Large intestine (tissue), 3 donors: ENCODE measurements at regions not wholly inside any gene's neighbourhood (a gene's known extent, or its start where the extent isn't known, plus 50 kb on each side); places are given as distances from the start of the nearest gene placed in this dataset.

Experiments used
- DNase-seq, 2 donors: peaks; one replicate each; pipeline versions ENCODE4 v3.0.0 to v3.0.0-alpha.2; 2013
- H3K27ac ChIP-seq: one replicate; pipeline ENCODE4 v1.5.1; 2013; ENCODE audit warnings: low read length
- H3K27me3 ChIP-seq: 2 replicates; pipeline ENCODE4 v1.6.1; 2013; ENCODE audit warnings: low read length; ENCODE audit not compliant: control insufficient read depth, insufficient read depth
- H3K36me3 ChIP-seq: 2 replicates; pipeline ENCODE4 v1.6.1; 2013; ENCODE audit warnings: low read length; ENCODE audit not compliant: control insufficient read depth, insufficient read depth
- H3K4me1 ChIP-seq: one replicate; pipeline ENCODE4 v1.6.1; 2013; ENCODE audit warnings: low read length; ENCODE audit not compliant: control insufficient read depth, insufficient read depth
- H3K4me3 ChIP-seq: one replicate; pipeline ENCODE4 v1.5.1; 2013; ENCODE audit warnings: low read length
- H3K9me3 ChIP-seq: one replicate; pipeline ENCODE4 v1.6.1; 2013; ENCODE audit warnings: mild to moderate bottlenecking, low read depth, low read length, moderate library complexity; ENCODE audit not compliant: control insufficient read depth
- WGBS: methylation state at CpG from one replicate; pipeline ENCODE4 v1.1.5; 2013; ENCODE audit warnings: low lambda C conversion rate; ENCODE audit not compliant: insufficient coverage; 5-methylcytosine and 5-hydroxymethylcytosine counted together

DNA sequence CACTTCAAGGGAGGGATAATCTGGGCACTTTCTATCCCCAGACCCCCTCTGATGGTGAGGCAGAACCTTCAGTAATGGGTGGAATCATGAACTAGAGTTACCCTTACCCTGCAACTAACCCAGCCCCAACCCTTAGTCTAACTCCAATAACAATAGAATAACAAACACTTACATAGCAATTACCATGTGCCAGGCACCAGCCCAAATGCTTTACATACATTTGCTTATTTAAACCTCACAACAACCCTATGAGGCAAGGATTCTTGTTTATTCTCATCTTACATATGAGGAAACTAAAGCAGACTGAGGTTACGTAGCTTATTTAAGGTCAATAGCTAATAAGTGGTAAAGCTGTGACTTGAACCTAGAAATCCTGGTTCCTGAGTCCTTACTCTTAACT lies 132.8 kb downstream of the CYP26B1 start:
- no CpG with 5 or more reads among the region's 1 CpG for WGBS

DNA sequence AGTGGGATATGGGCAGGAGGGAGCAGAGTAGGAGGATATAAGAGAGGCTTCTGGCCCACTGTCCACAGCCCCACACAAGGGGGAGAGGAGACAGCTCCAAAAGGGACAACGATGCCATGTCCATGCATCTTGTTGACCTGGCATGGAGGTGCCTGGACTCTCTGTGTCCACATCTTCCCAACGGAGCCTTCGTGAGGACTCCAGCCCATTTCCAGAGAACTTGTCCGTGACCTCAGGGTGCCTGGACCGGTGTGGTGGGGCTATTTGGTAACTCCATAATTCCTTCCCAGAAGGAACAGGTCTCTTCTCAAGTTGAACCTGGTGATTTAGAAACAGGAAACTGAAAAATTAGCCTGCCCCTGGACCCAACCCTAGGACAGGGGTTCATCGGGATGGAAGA lies 133.9 kb downstream of the CYP26B1 start:
- no CpG with 5 or more reads among the region's 6 CpGs for WGBS
- no peak for DNase-seq
- Histone ChIP-seq H3K27me3 (no peaks in the 10 kb centered on the region), H3K4me3 (no peak overlapping the region), H3K9me3 (no peaks in the 10 kb centered on the region), H3K27ac (no peak overlapping the region), H3K4me1 (no peaks in the 10 kb centered on the region), H3K36me3 (no peaks in the 10 kb centered on the region)

More for the DNA sequence above, 132.8 kb downstream of the CYP26B1 start:
- Histone ChIP-seq H3K9me3 (no peaks in the 10 kb centered on the region), H3K36me3 (no peaks in the 10 kb centered on the region), H3K4me1 (no peaks in the 10 kb centered on the region), H3K27me3 (no peaks in the 10 kb centered on the region), H3K4me3 (no peak overlapping the region), H3K27ac (no peak overlapping the region)
- no peak for DNase-seq

DNA sequence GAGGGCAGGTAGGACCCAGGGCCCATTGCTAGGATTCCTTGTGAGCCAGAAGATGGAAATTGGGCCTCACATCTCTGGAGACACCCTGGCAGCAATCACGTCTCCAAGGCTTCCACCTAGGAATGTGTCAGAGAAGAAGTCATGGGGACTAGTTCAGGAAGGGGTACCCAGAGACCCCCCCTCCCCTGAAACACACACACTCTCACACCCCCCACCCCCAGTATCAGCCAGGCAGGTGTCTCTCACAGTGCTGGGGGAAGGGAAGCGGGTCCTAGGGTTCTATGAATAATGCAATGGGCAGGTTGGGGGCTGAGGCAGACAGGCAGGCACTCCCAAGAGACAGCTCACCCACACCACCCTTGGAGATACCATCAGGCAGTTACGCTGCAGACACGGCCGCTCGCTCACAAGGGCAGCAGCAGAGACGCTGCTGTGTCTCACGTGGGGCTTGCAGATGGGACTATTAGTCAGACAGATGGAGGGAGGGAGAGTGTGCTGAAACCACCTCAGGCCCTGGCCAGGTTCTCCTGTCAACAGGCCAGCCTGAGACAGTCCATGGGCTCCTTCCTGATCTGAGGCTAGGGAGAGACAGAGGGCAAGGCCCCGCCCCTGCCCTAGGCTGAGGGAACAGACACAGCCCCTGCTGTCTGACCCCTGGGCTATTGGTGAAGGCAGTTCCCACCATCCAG lies 134.6 kb downstream of the CYP26B1 start:
- Histone ChIP-seq H3K27me3 (no peaks in the 10 kb centered on the region), H3K4me3 (no peak overlapping the region), H3K9me3 (no peaks in the 10 kb centered on the region), H3K4me1 (no peaks in the 10 kb centered on the region), H3K27ac (no peak overlapping the region), H3K36me3 (no peaks in the 10 kb centered on the region)
- WGBS, result no CpG with 5 or more reads among the region's 9 CpGs
- DNase-seq, result no peak

DNA sequence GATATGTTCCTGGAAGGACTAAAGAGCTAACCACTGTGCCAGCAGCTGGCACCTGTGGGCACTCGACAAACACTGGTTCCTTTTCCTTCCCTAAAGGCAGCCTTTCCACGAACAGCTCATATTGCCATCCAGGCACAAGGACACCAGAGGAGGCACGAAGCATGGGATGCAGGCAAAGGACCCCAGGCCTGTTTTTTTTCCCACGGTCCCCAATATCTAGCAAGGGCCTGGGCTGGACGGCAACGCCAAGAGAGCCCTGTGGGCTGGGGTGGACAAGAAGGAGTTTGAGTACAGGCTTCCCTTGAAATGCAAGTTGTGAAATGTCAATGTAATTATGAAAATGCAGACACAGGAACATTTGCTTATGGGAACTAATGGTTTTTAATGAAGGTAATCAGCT lies 135.9 kb downstream of the CYP26B1 start:
- H3K36me3 ChIP-seq, result no peaks in the 10 kb centered on the region
- DNase-seq, result no peak
- WGBS, result no CpG with 5 or more reads among the region's 6 CpGs

DNA sequence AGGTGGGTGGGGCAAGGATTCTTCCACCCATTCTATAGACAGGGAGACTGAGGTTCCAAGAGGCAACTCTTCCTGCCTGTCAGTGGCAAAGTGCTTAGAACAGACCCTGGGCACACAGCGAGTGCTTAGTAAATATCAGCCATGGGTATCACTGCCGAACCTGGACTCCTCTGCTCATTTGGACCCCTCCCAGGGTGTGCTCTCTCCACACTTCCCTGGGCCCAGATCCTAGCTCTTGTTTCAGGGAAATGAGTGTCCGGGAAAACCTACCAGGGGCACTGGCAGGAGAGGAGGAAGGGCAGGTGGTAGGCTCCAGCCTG lies 136.3 kb downstream of the CYP26B1 start:
- Histone ChIP-seq H3K4me3 (no peak overlapping the region), H3K9me3 (no peaks in the 10 kb centered on the region), H3K27ac (no peak overlapping the region), H3K27me3 (no peaks in the 10 kb centered on the region), H3K36me3 (no peaks in the 10 kb centered on the region), H3K4me1 (peaks cover 9% of the 10 kb centered on the region)
- WGBS, result no CpG with 5 or more reads among the region's 3 CpGs
- DNase-seq, result no peak

More for the DNA sequence above, 135.9 kb downstream of the CYP26B1 start:
- Histone ChIP-seq H3K27ac (no peak overlapping the region), H3K9me3 (no peaks in the 10 kb centered on the region), H3K27me3 (no peaks in the 10 kb centered on the region), H3K4me1 (peaks cover 6% of the 10 kb centered on the region), H3K4me3 (no peak overlapping the region)

DNA sequence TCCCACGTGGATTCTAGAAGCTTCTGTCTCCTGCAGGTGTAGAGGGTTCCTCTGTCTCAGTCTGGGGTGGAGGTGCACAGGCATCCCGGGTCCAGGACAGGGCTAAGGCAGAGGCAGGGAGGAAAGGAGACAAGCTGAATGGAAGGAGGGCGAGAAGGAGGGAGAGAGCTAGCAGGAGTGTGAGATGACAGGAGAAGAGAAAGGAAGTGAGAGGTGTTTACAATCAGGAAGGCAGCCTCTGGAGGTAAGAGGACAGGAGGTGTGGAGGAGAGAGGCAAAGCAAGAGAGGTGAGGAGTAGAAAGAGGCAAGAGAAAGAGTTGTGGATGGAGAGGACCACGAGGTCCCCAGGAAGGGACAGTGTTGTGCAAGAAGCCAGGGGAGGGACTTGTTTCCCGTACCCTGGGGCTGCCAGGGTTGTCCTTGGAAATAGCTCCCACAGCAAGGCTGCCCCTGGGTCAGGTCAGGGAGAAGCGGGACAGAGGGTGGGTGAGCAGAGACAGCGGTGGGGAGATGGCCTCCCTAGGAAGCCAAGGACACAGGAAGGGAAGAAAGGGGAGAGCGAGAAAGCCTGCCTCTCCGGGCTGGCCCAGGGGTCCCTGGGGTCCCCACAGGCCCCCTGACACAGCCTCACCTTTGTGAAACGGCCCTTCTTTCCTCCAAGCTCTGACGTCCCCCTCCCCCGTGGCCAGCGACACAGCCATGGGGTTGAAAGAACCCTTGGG lies 136.9 kb downstream of the CYP26B1 start:
- WGBS, result 100% methylated on average over 1 of the region's 13 CpGs
- Histone ChIP-seq H3K4me3 (no peak overlapping the region), H3K27ac (no peak overlapping the region), H3K36me3 (no peaks in the 10 kb centered on the region), H3K9me3 (no peaks in the 10 kb centered on the region), H3K27me3 (no peaks in the 10 kb centered on the region), H3K4me1 (peaks cover 9% of the 10 kb centered on the region)
- DNase-seq, result no peak

DNA sequence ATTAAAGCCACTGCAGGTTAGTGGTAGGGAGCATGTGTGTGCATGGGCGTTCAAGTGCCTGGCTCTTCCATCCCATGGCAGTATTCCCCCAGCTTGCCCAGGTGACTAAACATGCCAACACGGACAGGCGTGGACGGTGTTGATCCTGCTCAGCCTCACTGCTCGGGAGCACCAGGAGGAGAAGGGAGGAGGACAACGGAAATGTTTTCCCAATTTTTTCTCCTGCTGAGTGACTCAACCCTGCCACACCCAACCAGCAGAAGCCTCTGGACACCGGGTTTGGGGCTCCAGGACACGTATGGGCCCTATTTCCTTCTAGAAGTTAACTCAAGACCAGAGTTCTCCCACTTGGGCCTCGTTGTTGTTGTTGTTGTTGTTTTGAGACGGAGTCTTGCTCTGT lies 139.1 kb downstream of the CYP26B1 start:
- H3K36me3 ChIP-seq, result no peaks in the 10 kb centered on the region
- no CpG with 5 or more reads among the region's 10 CpGs for WGBS
- no peak for DNase-seq
- no peak overlapping the region for H3K4me3 ChIP-seq
- no peaks in the 10 kb centered on the region for H3K27me3 ChIP-seq
- H3K27ac ChIP-seq, result no peak overlapping the region
- peaks cover 9% of the 10 kb centered on the region for H3K4me1 ChIP-seq
- H3K9me3 ChIP-seq, result no peaks in the 10 kb centered on the region

DNA sequence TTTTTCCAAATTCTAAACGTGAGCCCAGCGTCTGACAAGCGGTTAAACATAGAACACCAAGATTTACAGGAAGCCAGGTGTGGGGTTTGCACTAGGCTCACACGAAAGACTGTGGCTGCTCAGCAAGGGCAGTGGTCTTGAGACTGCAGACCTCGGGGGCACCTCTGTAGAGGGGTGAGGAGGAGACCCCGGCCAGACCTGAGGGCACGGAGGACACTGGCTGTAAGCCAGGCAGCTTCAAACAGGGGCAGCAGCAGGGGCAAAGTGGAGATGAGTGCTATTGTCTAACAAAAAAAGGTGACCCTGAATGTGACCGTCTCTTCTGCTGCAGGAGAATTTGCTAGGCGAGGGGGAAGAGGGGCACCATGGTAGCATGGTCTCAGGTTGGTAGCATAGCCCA lies 140.3 kb downstream of the CYP26B1 start:
- Histone ChIP-seq H3K9me3 (no peaks in the 10 kb centered on the region), H3K27ac (no peak overlapping the region), H3K4me1 (peaks cover 13% of the 10 kb centered on the region), H3K4me3 (no peak overlapping the region), H3K36me3 (no peaks in the 10 kb centered on the region), H3K27me3 (no peaks in the 10 kb centered on the region)
- whole genome bisulfite sequencing, result no CpG with 5 or more reads among the region's 9 CpGs
- DNase-seq, result no peak

DNA sequence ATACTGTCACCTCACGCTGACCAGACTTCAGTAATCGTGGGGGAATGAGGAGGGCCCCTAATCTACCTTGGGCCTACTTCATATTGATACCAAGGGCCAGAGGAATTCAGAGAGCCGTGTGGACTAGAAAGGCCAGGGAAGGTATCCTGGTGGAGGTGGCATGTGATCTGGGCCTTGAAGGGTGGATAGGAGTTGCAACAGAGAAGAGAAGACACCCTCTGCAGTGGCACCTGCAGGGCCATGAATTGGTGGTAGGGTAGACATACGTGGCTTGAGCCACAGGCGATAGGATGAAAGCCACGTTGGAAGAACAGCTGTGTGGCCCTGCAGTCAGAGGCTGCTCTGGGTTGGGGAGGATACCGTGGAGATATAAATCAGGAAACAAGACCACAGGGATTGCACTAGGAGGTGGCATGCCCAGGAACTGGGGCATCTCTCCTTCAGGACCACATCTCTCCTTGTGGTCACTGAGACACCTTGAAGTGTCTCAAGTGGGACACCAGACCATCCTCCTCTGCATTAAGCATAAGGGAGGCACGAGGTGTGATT lies 141.4 kb downstream of the CYP26B1 start:
- no peaks in the 10 kb centered on the region for H3K9me3 ChIP-seq
- WGBS, result no CpG with 5 or more reads among the region's 8 CpGs
- no peaks in the 10 kb centered on the region for H3K27me3 ChIP-seq
- H3K4me1 ChIP-seq, result peaks cover 17% of the 10 kb centered on the region
- H3K27ac ChIP-seq, result no peak overlapping the region
- H3K36me3 ChIP-seq, result no peaks in the 10 kb centered on the region
- no peak overlapping the region for H3K4me3 ChIP-seq
- no peak for DNase-seq

DNA sequence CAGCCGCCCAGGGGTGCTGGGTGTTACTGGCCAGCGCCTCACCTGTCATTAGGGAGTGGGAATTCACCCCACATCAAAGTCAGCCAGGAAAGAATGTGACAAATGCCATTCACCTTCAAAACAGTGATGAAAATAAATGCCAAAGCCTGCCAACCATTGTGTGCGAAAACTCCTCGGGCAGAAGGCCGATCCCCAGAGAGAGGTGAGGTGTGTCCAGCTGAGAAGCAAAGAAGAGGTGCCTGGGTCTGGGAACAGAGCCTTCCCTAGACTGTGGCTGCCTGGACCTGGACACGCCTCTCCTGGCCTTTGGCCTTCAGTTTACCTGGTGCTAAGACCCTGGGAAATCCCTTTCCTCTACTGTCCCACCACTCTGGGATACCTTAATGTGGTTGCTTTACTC lies 142.7 kb downstream of the CYP26B1 start:
- Histone ChIP-seq H3K27me3 (no peaks in the 10 kb centered on the region), H3K4me1 (peaks cover 17% of the 10 kb centered on the region), H3K27ac (no peak overlapping the region), H3K36me3 (no peaks in the 10 kb centered on the region), H3K4me3 (no peak overlapping the region), H3K9me3 (no peaks in the 10 kb centered on the region)
- WGBS, result no CpG with 5 or more reads among the region's 6 CpGs
- DNase-seq, result no peak
